Lower leg skin (tissue), 4 donors: ENCODE measurements at regions not wholly inside any gene's neighbourhood (a gene's known extent, or its start where the extent isn't known, plus 50 kb on each side); places are given as distances from the start of the nearest gene placed in this dataset.
A peak's percentile ranks its signal among the peaks of the same experiment; 100 is the strongest.

Source experiments
- DNase-seq, 2 donors: peaks; one replicate each; pipeline ENCODE4 v3.0.0-alpha.2; 2019; ENCODE audit warnings: low spot score in 2 of 2
- H3K4me3 ChIP-seq: fragments of 200-600 bp; sonication (generic); 2 replicates; pipeline ENCODE4 v1.5.1; 2017; ENCODE audit warnings: mild to moderate bottlenecking, low read depth; ENCODE audit not compliant: poor library complexity, severe bottlenecking
- CTCF ChIP-seq, 3 donors: fragments of 450-650 bp; IDR thresholded peaks; one replicate each; pipeline ENCODE4 v1.5.1; 2016; ENCODE audit warnings: antibody characterized with exemption in 3 of 3, mild to moderate bottlenecking in 3 of 3, moderate library complexity in 2 of 3
- POLR2A ChIP-seq, 2 donors: fragments of 450-650 bp; IDR thresholded peaks; one replicate each; pipeline ENCODE4 v1.6.1; 2016 to 2017; ENCODE audit warnings: antibody characterized with exemption in 2 of 2, mild to moderate bottlenecking in 1 of 2, moderate library complexity in 1 of 2
- WGBS, 2 donors: methylation state at CpG; one replicate each; pipeline ENCODE4 v1.1.5; 2018; 5-methylcytosine and 5-hydroxymethylcytosine counted together
- intact Hi-C: fragments of 100-400 bp; cut with DNase I; formaldehyde crosslinking; loops from one replicate; pipeline ENCODE4 v1.15.0; 2023; ENCODE audit warnings: low total_unique reads

GRCh38 chr16:87226926-87227295 is 90.3 kb downstream of the C16orf95 start:
- no peak for DNase-seq
- no peak overlapping the region for H3K4me3 ChIP-seq
- no peak for TF ChIP-seq POLR2A (IDR thresholded peaks at IDR 0.05)
- TF ChIP-seq CTCF (IDR thresholded peaks at IDR 0.05), result no peak
- intact Hi-C loops, result no loop called here

DNA sequence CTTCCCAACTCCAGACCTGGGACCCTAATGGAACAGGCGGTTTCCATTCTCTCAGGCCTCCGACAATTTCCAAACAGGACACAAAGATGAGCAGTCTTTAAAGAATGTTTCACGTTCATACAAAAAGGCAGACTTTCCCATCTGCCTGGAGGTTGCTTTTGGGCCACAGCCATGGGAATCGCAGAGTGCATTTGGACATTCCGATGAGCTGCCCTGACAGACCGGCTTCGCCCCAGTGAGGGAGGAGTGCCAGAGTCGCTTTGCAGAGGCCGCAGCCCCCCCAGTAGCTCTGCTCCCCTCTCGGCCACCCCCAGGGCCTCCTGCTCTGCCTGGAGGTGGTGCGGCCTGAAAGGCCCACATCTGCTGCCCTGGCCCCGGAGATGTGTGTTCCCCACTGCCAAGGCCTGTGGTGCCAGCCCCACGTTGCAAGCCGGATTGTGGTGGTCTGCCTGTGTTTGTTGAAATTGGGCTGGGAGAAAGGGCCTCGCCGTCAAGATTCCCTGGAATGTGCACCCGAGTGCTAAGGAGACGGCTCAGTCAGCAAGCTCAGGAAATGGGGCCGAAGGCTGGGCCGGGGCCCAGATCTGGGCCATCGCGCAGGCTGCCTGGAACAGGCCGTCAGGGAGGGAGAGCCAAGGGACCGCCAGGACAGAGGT is 89.8 kb downstream of the C16orf95 start:
- peak in 1 of 2 donors; percentile 50 for DNase-seq
- intact Hi-C loops, result no loop called here
- TF ChIP-seq CTCF (IDR thresholded peaks at IDR 0.05) (no peak), POLR2A (IDR thresholded peaks at IDR 0.05) (no peak)
- WGBS, 2 donors, result 84% methylated on average over 22 to 23 of the region's 24 CpGs
- no peak overlapping the region for H3K4me3 ChIP-seq

DNA sequence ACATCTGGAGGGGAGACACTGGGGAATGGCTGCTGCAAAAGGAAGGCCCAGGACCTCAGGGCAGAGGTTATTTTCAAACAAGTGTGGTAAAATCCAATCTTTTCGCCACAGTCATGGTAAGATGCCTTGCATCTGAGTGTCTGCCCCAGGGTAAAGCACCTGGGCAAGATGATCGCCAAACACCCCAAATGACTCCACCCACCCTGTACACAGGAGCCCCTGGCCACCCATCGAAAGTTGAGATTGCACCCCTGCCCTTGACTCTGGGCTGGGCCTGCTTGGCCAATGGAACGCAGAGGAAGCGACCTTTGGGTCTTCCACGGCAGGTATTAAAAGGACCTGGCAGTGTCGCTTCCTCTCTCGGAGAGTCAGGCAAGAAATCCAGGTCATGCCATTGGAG is 88.8 kb downstream of the C16orf95 start:
- no peak overlapping the region for H3K4me3 ChIP-seq
- WGBS, 2 donors, result 91 to 95% methylated on average over 8 of the region's 8 CpGs
- intact Hi-C loops, result no loop called here
- TF ChIP-seq CTCF (IDR thresholded peaks at IDR 0.05) (no peak), POLR2A (IDR thresholded peaks at IDR 0.05) (no peak)
- peak in 1 of 2 donors; percentile 54 for DNase-seq

- WGBS, 2 donors, result 86 to 90% methylated on average over 18 of the region's 18 CpGs
- peak in 1 of 2 donors; percentile 56 for DNase-seq
- intact Hi-C loops, result no loop called here
- TF ChIP-seq POLR2A (IDR thresholded peaks at IDR 0.05) (no peak), CTCF (IDR thresholded peaks at IDR 0.05) (no peak)
- H3K4me3 ChIP-seq, result no peak overlapping the region
Measured at GRCh38 chr16:87229230-87230188, 87.7 kb downstream of the C16orf95 start.

DNA sequence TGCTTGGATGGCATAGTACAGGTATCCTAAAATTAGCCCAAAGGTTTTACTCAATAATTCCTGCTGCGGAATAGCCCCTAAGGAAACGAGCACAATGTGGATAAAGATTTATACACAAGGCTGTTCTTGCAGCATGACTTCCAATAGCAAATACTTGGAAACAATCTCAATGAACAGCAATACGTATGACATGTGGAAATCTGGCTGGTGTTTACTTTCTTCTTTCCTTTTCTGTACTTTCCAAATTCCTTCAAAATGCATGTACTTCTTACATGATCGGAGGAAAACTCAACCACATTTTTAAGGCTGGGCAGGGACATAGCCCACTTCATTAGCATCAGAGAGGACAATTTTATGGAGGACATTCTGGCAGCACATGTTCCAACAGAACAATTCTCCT is 86.6 kb downstream of the C16orf95 start:
- H3K4me3 ChIP-seq, result no peak overlapping the region
- TF ChIP-seq CTCF (IDR thresholded peaks at IDR 0.05) (no peak), POLR2A (IDR thresholded peaks at IDR 0.05) (no peak)
- DNase-seq, result no peak
- intact Hi-C loops, result no loop called here
- WGBS, 2 donors, result 73 to 82% methylated on average over 4 of the region's 4 CpGs
